HG02938 (cell line): ENCODE measurements at regions not wholly inside any gene's neighbourhood (a gene's known extent, or its start where the extent isn't known, plus 50 kb on each side); places are given as distances from the start of the nearest gene placed in this dataset.

Experiments
- ATAC-seq: cut with Tn5 transposase; IDR thresholded peaks from one replicate; pipeline ENCODE4 v1.9.1; 2021; ENCODE audit warnings: mild to moderate bottlenecking, moderate library complexity; ENCODE audit not compliant: unreplicated experiment

DNA sequence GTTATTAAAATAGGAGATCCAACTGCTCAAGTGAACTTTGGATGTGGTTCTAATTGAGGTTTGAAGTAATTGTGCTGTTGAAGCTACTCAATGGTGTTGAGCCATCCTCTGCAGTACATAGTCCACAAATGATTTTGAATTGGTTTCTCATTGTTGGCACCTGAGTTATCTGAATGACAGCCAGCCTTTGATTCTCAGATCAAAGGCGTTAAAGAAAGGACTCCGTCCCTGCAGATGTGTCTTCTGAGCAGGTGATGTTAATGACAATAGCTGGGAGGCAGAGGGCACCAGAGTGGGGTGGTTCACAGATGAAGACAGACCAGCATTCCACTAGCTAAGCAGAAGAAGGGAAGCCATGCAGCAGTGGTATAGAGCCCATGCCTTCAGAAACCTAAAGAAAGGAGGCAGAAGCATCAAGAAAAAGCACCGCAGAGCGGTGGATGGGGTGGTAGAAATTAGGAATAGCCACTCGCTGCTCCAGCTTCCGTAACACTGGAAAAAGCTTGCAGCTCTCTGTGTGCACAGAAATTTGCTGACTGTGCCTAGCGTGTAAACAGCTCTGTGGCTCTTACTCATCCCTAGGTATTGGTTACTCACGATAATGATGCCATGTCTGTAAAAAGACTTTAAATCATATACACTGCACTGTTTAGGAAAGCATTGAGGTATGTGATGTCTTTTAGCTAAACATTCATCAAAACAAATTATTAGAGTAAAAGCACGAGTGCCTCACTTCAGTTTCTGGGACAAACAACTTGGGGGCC, 79.2 kb upstream of the CLCN4 start:
- ATAC-seq = no peak

DNA sequence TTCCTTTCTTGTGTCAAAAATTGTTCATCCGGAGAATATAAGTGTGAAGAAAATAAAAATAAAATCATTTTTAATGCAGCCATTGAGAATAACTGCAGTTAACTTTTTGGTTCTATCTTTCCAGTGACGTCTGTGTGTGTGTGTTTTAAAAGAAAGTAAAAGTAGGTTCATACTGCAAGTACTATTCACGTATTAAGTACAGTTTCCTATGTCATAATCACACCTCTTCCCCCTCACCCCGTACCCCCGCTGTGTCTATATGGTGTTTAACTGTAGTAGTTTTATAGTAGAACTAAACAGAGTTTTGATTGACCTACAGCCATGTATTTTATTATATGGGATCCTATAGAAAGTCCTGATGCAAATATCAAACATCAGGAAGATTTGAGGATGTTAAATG, 78.5 kb upstream of the CLCN4 start:
- ATAC-seq = no peak

DNA sequence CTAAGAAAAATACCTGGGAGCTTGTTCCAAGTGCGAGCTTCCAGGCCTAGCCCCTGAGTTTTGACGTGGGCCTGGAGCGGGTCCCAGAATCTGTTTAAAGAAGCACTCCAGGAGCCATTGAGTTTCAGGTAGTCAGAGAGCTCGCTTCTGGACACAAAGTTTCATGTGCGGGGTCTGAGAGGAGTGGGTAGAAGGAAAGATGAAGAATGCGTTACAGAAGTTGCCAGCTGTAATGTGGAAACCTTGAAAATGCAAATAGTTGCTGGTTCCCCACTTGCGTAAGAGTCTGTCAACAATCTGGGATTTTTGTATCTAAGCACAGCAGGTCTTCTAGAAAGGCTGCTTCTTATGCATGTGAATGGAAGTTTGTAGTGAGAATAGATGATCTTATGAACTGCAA, 77.5 kb upstream of the CLCN4 start:
- ATAC-seq = no peak

DNA sequence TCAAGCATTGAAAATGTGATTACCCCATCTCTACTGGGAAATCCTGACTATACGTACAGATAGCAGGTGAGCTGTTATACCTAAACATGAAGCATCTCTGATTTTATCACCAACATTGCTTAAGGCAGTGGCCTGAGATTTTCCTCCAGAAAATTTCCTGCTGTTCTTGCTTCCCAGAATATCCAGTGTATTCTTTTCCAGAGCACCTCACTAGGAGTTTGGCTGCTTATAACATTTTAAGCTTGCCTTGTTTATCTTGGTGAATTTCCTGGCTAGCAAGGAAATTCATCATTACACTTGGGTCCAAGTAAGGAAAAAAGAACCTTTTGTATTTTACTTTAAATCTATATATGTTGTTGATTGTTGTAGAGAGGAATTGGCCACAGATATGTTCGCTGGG, 73.0 kb upstream of the CLCN4 start:
- no peak for ATAC-seq

DNA sequence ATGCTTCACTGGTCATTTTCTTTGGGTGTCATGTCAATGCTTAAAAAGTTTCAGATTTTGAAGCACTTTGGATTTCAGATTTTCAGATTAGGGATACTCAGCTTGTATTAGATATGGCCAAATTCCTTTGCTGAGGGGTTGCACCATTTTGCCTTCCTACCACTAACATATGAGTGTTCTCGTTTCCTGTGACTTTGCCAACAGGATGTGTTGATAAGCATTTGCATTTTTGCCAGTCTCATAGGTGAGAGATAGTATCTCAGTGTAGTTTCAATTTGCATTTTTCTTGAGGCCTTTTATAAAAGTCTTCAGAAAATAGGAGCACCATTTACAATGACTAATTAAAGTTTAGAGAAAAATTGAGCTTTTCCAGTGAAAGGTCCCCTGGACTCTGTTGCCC, 71.6 kb upstream of the CLCN4 start:
- no peak for ATAC-seq

DNA sequence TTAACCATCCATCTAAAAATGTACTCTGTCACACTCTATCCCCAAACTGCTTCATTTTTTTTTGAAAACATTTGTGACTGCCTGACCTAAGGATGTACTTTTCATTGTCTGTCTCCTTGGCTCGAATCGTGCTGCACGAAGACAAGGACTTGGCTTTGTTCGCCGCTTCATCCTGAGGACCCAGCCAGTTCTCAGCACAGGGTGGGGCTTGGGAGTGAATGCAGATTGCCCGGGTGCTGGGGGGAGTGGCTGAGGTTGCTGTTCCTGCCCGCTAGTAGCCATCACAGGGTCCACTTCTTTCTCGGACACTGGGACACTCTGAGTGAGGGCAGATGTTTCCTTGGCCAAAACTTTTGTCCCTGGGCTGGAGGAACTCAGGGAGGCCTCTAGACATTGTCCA, 70.1 kb upstream of the CLCN4 start:
- ATAC-seq = no peak

DNA sequence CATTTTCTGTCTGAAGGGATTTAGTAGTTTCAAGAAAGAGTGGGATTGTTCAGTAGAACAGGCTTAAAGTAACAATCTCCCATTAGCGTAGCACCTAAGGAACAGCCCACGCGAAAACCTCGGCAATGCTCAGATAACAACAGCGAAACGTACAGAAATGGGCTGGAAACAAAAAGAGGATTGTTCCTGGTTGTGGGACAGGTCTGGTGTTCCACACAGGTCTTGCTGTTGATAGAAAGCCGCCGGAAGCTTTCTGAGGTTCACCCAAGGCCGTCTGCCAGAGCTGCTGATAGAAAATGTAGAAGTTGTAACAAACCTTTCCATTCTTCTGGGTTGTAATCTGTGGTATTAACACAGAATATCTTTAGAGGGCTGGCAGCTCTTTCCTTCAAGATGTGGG, 69.4 kb upstream of the CLCN4 start:
- no peak for ATAC-seq

DNA sequence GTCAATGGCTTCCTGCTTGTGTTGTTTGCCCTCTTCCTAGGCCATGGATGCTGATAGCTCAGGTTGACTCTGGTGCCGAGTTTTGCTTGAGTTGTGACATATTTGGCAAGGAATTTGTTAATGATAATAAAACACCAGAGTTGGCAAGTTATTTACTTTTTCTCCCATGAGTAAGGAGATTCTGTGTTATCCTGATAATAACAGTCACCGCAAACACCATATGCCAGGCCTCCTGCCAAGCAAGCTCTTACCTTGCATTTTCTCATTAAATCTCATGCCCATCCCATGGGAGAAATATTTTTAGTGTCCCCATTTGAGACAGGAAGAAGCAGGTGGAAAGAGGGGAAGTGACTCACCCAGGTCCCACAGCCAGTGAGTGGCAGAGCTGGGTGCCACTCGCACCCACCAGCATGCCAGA, 67.4 kb upstream of the CLCN4 start:
- ATAC-seq = no peak

DNA sequence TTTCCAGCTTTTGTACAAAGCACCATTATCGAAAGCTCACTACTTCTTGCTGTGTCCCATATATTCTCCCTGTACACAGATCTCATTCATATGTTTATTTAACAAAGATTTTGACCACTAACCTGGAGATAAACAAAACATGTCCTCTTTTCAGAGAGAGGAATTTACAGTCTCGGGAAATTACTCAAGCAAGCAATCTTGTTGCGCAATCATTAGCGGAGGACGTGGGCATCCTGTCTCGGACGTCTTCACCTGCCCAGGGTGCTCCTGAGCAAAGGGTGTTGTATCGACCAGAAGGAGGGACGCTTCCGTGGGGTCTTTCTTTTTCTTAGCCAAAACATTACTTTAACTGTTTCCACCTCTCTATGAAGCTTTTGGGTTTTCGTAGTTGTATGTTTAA, 66.5 kb upstream of the CLCN4 start:
- no peak for ATAC-seq

DNA sequence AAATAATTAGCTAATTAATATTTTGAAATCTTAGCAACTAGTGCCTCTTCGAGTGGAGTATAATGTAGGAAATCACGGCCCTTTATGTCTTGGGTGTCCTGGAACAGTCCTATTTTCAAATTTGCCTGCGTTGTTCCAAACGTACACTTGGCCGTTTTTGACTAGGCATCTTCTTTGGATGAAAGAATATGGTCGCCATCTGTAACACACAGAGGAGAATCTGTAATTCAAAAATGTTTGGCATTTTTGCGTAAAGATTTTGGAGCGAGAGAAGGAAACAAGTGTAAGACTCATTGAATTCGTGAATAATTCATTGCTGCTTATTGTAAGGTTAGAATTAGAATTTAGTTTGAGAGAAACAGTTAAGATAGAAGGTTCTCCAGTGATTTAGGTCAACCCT, 61.5 kb upstream of the CLCN4 start:
- ATAC-seq = no peak

DNA sequence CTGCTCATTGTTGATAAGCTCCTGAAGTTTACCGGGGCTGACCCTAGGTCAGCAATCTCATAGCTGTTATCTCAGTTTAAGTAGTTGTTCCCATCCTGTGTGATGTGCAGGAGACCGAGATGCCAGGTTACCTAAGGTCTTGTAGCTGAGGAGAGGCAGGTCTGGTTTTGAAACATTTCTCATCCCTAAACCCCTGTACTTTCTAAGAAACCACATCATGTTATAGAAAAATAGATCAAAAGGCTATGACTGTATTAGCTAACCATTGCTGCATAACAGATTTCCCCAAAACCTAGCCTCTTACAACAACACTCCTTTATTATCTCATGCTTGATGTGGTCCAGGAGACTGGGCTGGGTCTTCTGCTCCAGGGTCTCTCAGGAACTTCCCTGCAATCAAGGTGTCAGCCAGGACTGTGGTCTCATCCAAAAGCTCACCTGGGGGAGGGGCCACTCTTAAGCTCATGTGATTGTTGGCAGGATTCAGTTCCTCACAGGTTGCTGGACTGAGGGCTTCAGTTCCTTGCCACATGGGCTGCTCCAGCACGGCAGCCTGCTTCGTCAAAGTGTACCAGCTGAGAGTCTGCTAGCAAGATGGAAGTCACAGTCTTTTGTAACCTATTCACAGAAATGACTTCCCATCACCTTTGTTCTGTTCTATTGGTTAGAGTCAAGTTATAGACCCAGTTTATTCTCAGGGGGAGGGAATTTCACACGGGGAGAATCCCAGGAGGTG, 60.9 kb upstream of the CLCN4 start:
- ATAC-seq = no peak

DNA sequence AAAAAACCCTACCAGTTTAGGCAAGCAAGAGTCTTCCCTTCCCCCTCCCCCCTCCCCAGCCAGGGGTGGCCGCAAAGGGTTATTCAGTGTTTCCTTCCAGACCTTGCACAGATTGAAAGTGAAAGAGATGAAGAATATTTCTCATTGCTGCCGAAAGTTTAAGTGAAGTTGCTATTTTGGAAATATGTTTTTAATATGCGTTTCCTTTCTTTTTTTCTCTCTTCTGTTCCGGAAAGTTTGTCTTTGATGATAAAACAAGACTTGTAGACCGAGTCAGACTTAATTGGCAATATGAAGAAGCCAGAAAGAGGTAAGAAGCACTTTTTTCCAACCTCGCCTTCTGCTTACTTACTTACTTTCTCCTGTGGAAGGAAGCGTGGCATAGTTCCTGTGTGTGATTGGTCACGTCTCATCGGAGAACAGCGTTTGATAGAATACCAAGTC, 58.5 kb upstream of the CLCN4 start:
- ATAC-seq = peak; percentile 87

DNA sequence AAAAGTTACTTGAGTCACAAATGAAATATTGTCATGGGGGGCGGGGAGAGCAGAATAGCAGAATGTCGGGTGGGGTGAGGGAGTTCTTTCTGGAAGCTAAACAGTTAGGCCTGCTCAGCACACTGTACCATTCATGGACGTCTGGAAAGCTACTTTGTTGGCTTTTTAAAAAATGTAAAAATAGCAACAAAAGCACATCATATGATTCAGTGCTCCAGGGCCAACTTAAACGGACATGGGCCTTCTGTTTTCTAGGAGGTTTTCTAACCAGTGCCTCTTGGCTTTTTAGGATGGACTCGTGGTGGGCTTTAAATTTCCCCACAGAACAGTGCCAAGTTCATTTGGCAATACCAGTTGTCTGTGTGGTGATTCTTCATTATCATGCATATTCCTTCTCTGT, 57.4 kb upstream of the CLCN4 start:
- ATAC-seq = no peak

DNA sequence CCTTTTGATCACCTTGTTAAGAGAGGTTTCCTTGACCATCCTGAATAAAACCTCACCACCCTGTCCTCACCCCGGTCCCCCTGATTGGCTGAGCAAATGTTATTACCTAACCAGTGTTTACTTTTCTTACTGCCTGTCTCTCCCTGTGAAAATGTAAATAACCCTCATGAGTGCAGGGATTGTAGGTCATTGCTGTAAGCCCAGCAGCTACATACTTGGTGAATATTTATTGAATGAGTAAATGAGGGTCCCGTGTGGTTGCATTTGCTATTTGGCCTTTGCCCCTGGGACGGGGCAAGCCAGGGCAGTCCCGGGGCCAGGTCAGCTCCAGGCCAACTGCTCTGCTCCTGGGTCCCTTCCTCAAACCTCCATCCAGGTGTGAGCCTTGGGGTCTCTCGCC, 55.5 kb upstream of the CLCN4 start:
- ATAC-seq = no peak

DNA sequence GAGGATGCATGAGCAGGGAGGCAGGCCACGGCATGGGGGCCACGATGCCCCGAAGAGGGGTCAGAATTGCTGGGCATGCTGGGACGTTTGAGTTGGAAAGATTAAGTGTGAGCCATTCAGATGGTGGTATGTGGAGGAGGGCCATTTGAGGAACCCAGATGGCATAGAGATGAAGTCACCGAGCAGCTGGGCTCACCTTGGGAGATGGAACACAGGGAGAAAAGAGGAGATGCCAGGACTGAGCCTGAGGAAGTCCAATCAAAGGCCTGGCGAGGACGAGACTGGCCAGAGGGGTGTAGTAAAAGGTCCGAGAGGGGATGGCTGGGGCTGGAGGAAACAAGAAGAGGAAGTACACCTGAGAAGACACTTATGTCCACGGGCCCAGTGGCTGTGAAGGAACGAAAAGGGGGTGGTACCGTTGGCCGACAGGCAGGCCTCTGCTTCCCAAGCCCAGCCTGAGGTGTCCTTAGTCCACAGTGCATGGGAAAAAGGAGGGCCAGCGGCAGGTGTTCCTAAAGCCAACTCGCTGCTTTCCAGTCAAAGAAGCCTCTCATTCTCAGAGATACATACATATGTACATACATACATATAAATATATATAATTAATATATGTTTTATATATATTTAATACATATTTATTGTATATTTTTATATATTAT, 54.6 kb upstream of the CLCN4 start:
- no peak for ATAC-seq

DNA sequence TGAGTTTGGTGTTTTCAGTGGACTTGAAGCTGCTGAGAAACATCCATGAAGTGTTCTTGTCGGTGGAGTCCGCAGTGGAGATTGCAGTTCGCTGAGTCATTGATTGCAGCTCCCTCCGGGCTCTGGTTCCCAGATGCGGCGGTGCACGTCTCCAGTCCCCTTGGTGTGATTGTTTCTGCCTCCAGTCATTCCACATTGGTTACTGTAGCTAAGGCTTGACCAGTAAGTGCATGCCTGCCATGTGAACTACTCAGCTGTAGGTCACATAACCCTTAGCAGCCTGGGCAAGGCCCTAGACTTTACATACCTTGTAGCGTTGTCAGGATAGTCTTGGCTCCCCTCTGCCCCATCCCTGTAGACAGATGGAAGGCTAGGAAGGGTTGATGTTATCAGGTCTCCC, 53.8 kb upstream of the CLCN4 start:
- ATAC-seq = no peak

DNA sequence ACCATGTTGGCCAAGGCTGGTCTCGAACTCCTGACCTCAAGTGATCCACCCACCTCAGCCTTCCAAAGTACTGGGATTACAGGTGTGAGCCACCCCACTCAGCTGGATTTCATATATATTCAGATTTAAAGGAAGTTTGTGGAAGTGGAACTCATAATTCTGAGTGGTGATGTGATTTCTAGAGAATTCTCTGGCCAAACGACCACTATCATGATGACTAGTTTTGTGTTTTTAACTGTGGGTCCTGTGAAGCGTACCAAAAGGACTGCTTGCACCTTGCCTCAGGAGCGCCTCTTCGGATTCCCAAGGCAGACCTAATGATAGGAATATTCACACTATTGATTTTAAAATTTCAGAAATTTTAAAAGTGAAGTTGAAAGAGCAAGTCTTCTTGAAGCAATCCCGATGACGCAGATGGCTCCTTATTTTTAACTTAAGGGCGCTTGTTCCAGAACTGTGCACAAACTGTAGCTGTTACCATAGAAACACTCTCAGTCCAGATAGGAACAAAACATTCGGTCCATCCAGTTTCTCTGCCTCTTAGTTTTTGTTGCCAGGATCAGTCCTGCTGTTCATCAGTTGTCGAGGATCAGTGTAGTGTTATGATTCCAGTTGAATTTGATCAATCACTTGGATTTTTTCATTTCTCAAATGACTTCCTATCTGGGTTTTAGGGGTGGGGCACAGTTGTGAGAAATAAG, 51.7 kb upstream of the CLCN4 start:
- no peak for ATAC-seq

DNA sequence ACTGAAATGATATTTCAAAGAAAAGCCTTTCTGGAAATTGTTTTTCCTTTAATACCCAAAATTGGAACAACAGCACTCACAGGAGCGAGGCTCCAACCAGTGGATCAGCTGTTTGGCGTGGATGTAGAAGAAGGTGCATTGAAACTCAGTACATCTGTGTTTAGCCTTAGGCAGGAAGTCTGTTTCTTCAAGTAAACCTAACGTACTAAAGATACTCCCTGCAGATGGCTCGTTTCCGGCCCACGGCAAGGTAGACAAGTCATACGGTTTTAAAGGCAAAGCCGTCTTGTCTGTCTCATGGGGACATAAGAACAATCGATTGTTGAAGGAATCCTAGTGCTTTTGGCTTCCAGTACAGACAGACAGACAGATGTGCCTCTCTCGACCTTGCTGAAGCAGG, 50.0 kb upstream of the CLCN4 start:
- peak; percentile 51 for ATAC-seq
